ENCODE measurements at regions not wholly inside any gene's neighbourhood (a gene's known extent, or its start where the extent isn't known, plus 50 kb on each side); places are given as distances from the start of the nearest gene placed in this dataset.

DNA sequence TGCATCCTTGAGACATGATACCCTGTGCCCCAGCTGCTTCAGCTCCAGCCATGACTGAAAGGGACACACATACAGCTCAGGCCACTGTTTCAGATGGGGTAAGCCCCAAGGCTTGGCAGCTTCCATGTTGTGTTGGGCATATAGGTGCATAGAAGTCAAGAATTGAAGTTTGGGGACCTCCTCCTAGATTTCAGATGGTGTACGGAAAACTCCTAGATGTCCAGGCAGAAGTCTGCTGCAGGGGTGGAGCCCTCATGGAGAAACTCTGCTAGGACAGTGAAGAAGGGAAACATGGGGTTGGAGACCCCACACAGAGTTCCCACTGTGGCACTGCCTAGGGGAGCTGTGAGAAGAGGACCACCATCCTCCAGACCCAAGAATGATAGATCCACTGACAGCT lies 1379.0 kb upstream of the MAP3K7 start:
- Histone ChIP-seq H3K36me3 (ENCODE audit: control insufficient read depth in 2 of 2, insufficient read depth in 2 of 2, low read length in 1 of 2) (no peaks in the 10 kb centered on the region), H3K9ac (ENCODE audit: control insufficient read depth, insufficient read depth, low read length) (no peak overlapping the region), H2AFZ (ENCODE audit: control insufficient read depth, low read depth, low read length) (no peak overlapping the region), H3K4me1 (ENCODE audit: control insufficient read depth, insufficient read depth, low read length) (no peaks in the 10 kb centered on the region), H3K4me2 (ENCODE audit: control insufficient read depth, insufficient read depth) (no peak overlapping the region), H4K20me1 (ENCODE audit: control insufficient read depth, insufficient read depth) (no peaks in the 10 kb centered on the region), H3K27ac (ENCODE audit: control insufficient read depth, insufficient read depth) (no peak overlapping the region), H3K9me3 (replicated peaks; ENCODE audit: control insufficient read depth, insufficient read depth, low read length) (no peaks in the 10 kb centered on the region; the same call in 2 of the 3 replicates), H3K79me2 (ENCODE audit: control insufficient read depth, insufficient read depth, low read length) (no peaks in the 10 kb centered on the region), H3K4me3 (no peak overlapping the region), H3K27me3 (replicated peaks in 1 of 2; ENCODE audit: control insufficient read depth in 2 of 2, insufficient read depth in 2 of 2, low read length in 1 of 2) (no peaks in the 10 kb centered on the region)
- FAIRE-seq = no peak
- in situ Hi-C loops (cut with MboI) = no loop called here
- RAD21 ChIA-PET (ENCODE audit: unreplicated experiment) = no interaction called here
- intact Hi-C loops (cut with micrococcal nuclease; ENCODE audit: unreplicated experiment) = no loop called here
- SMC1A ChIA-PET (ENCODE audit: uncharacterized antibody, unreplicated experiment) = no interaction called here
- POLR2A ChIA-PET = no interaction called here
- CTCF ChIA-PET = no interaction called here
- WGBS (ENCODE audit: insufficient coverage, insufficient replicate concordance, low lambda C conversion rate, missing lambda C conversion rate) = 25% methylated on average over 1 of the region's 1 CpG
- no TSS peak for BruUV-seq (replicated peaks)
- no peak for ATAC-seq
- no peak for DNase-seq (ENCODE audit: low read depth, low spot score)
- TF ChIP-seq POLR2A (IDR thresholded peaks at IDR 0.05; ENCODE audit: low read depth, low read length) = no peak
- TF ChIP-seq ZNF24 (IDR thresholded peaks at IDR 0.05) = no peak
- TF ChIP-seq CREM (IDR thresholded peaks at IDR 0.05; ENCODE audit: low read depth) = no peak
- no peak for TF ChIP-seq STAT1 (conservative IDR thresholded peaks at IDR 0.05)
- TF ChIP-seq BMI1 (IDR thresholded peaks at IDR 0.05; ENCODE audit: borderline replicate concordance) = no peak
- TF ChIP-seq, protein P1, sequence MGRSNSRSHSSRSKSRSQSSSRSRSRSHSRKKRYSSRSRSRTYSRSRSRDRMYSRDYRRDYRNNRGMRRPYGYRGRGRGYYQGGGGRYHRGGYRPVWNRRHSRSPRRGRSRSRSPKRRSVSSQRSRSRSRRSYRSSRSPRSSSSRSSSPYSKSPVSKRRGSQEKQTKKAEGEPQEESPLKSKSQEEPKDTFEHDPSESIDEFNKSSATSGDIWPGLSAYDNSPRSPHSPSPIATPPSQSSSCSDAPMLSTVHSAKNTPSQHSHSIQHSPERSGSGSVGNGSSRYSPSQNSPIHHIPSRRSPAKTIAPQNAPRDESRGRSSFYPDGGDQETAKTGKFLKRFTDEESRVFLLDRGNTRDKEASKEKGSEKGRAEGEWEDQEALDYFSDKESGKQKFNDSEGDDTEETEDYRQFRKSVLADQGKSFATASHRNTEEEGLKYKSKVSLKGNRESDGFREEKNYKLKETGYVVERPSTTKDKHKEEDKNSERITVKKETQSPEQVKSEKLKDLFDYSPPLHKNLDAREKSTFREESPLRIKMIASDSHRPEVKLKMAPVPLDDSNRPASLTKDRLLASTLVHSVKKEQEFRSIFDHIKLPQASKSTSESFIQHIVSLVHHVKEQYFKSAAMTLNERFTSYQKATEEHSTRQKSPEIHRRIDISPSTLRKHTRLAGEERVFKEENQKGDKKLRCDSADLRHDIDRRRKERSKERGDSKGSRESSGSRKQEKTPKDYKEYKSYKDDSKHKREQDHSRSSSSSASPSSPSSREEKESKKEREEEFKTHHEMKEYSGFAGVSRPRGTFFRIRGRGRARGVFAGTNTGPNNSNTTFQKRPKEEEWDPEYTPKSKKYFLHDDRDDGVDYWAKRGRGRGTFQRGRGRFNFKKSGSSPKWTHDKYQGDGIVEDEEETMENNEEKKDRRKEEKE (IDR thresholded peaks at IDR 0.05) = no peak
- TF ChIP-seq, protein P2, sequence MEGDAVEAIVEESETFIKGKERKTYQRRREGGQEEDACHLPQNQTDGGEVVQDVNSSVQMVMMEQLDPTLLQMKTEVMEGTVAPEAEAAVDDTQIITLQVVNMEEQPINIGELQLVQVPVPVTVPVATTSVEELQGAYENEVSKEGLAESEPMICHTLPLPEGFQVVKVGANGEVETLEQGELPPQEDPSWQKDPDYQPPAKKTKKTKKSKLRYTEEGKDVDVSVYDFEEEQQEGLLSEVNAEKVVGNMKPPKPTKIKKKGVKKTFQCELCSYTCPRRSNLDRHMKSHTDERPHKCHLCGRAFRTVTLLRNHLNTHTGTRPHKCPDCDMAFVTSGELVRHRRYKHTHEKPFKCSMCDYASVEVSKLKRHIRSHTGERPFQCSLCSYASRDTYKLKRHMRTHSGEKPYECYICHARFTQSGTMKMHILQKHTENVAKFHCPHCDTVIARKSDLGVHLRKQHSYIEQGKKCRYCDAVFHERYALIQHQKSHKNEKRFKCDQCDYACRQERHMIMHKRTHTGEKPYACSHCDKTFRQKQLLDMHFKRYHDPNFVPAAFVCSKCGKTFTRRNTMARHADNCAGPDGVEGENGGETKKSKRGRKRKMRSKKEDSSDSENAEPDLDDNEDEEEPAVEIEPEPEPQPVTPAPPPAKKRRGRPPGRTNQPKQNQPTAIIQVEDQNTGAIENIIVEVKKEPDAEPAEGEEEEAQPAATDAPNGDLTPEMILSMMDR (IDR thresholded peaks at IDR 0.05 in 2 of 3, conservative IDR thresholded peaks at IDR 0.05 in 1 of 3; ENCODE audit: control insufficient read depth in 2 of 3, extremely low read depth in 1 of 3, insufficient read depth in 1 of 3, low read depth in 3 of 3, low read length in 3 of 3) = no peak
- no peak for TF ChIP-seq ZZZ3 (IDR thresholded peaks at IDR 0.05; ENCODE audit: control insufficient read depth, insufficient read length, low read depth)
- TF ChIP-seq, protein P3, sequence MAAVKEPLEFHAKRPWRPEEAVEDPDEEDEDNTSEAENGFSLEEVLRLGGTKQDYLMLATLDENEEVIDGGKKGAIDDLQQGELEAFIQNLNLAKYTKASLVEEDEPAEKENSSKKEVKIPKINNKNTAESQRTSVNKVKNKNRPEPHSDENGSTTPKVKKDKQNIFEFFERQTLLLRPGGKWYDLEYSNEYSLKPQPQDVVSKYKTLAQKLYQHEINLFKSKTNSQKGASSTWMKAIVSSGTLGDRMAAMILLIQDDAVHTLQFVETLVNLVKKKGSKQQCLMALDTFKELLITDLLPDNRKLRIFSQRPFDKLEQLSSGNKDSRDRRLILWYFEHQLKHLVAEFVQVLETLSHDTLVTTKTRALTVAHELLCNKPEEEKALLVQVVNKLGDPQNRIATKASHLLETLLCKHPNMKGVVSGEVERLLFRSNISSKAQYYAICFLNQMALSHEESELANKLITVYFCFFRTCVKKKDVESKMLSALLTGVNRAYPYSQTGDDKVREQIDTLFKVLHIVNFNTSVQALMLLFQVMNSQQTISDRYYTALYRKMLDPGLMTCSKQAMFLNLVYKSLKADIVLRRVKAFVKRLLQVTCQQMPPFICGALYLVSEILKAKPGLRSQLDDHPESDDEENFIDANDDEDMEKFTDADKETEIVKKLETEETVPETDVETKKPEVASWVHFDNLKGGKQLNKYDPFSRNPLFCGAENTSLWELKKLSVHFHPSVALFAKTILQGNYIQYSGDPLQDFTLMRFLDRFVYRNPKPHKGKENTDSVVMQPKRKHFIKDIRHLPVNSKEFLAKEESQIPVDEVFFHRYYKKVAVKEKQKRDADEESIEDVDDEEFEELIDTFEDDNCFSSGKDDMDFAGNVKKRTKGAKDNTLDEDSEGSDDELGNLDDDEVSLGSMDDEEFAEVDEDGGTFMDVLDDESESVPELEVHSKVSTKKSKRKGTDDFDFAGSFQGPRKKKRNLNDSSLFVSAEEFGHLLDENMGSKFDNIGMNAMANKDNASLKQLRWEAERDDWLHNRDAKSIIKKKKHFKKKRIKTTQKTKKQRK (IDR thresholded peaks at IDR 0.05; ENCODE audit: low read depth, low read length) = no peak
- no peak for TF ChIP-seq CHD1 (IDR thresholded peaks at IDR 0.05; ENCODE audit: low read depth, low read length)
- TF ChIP-seq NR2C1 (IDR thresholded peaks at IDR 0.05) = no peak
- TF ChIP-seq CREB1 (IDR thresholded peaks at IDR 0.05; ENCODE audit: low read depth) = no peak
- TF ChIP-seq TCF12 (IDR thresholded peaks at IDR 0.05; ENCODE audit: low read depth, low read length) = no peak
- TF ChIP-seq SMC3 (IDR thresholded peaks at IDR 0.05; ENCODE audit: borderline replicate concordance, low read length) = no peak
- no peak for TF ChIP-seq KLF5 (IDR thresholded peaks at IDR 0.05; ENCODE audit: partially characterized antibody)
- no peak for TF ChIP-seq ATF7 (IDR thresholded peaks at IDR 0.05; ENCODE audit: low read depth)
- TF ChIP-seq HDGF (IDR thresholded peaks at IDR 0.05) = no peak
- TF ChIP-seq, protein P4, sequence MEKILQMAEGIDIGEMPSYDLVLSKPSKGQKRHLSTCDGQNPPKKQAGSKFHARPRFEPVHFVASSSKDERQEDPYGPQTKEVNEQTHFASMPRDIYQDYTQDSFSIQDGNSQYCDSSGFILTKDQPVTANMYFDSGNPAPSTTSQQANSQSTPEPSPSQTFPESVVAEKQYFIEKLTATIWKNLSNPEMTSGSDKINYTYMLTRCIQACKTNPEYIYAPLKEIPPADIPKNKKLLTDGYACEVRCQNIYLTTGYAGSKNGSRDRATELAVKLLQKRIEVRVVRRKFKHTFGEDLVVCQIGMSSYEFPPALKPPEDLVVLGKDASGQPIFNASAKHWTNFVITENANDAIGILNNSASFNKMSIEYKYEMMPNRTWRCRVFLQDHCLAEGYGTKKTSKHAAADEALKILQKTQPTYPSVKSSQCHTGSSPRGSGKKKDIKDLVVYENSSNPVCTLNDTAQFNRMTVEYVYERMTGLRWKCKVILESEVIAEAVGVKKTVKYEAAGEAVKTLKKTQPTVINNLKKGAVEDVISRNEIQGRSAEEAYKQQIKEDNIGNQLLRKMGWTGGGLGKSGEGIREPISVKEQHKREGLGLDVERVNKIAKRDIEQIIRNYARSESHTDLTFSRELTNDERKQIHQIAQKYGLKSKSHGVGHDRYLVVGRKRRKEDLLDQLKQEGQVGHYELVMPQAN (conservative IDR thresholded peaks at IDR 0.05) = no peak

Measured in GM12878 (cell line).